B cell (primary cell): ENCODE measurements at regions not wholly inside any gene's neighbourhood (a gene's known extent, or its start where the extent isn't known, plus 50 kb on each side); places are given as distances from the start of the nearest gene placed in this dataset.

Experiments
- ATAC-seq: fragments of 200-7000 bp; cut with Tn5 transposase; one replicate; pipeline ENCODE4 v1.10.0; 2021; ENCODE audit warnings: low read depth, mild to moderate bottlenecking, moderate number of reproducible peaks, moderate library complexity
- CTCF ChIA-PET: fragments of 350-600 bp; sonication (Branson Sonifier 250); formaldehyde crosslinking; loops from one replicate; lab custom pipeline; 2021; ENCODE audit warnings: antibody characterized with exemption, inconsistent platforms; lab: Charles Lee
- POLR2A ChIA-PET: fragments of 350-600 bp; sonication (Branson Sonifier 250); formaldehyde crosslinking; loops from one replicate; lab custom pipeline; 2021; ENCODE audit warnings: antibody characterized with exemption; lab: Charles Lee
- DNase-seq: peaks from one replicate; pipeline ENCODE4 v3.0.0; 2013
- H2AFZ ChIP-seq: 2 replicates; pipeline ENCODE4 v1.6.1; 2012; ENCODE audit warnings: mild to moderate bottlenecking, low read depth, low read length; ENCODE audit not compliant: insufficient read depth, poor library complexity, severe bottlenecking
- H3K27ac ChIP-seq, 2 donors: 1 replicate in 1 of 2; 2 replicates in 1 of 2; pipeline ENCODE4 v1.5.1; 2012 to 2013; ENCODE audit warnings: low read length in 2 of 2, mild to moderate bottlenecking in 2 of 2, moderate library complexity in 1 of 2
- H3K27me3 ChIP-seq, 4 experiments: fragments of 200-600 bp in 1 of 4; sonication (generic) in 1 of 4; replicated peaks in 1 of 4; 1 replicate in 2 of 4; 2 replicates in 2 of 4; pipeline versions ENCODE4 v1.6.1 to v1.7.0; 2013 to 2016; ENCODE audit warnings: low read length in 3 of 4, mild to moderate bottlenecking in 2 of 4, mixed read lengths in 1 of 4, moderate library complexity in 1 of 4; ENCODE audit not compliant: insufficient read depth in 4 of 4, control insufficient read depth in 3 of 4; ENCODE audit errors: control extremely low read depth in 1 of 4
- H3K36me3 ChIP-seq, 2 experiments: replicated peaks in 1 of 2; 1 replicate in 1 of 2; 2 replicates in 1 of 2; pipeline versions ENCODE4 v1.6.1 to v1.7.1; 2013; ENCODE audit warnings: low read length in 1 of 2; ENCODE audit not compliant: insufficient read depth in 2 of 2, control insufficient read depth in 1 of 2; ENCODE audit errors: control extremely low read depth in 1 of 2, extremely low read depth in 1 of 2
- H3K4me1 ChIP-seq, 2 donors: fragments of 200-600 bp in 1 of 2; sonication (generic) in 1 of 2; 1 replicate in 1 of 2; 2 replicates in 1 of 2; pipeline versions ENCODE4 v1.5.1 to v1.6.1; 2013 to 2017; ENCODE audit warnings: low read length in 2 of 2; ENCODE audit not compliant: control insufficient read depth in 2 of 2, insufficient read depth in 2 of 2
- H3K4me2 ChIP-seq: replicated peaks from 2 replicates; pipeline ENCODE3; 2012; ENCODE audit warnings: mild to moderate bottlenecking, low read depth, low read length; ENCODE audit not compliant: poor library complexity, severe bottlenecking
- H3K4me3 ChIP-seq, 5 experiments: fragments of 200-600 bp in 1 of 5; sonication (generic) in 1 of 5; 1 replicate in 3 of 5; 2 replicates in 2 of 5; pipeline versions ENCODE4 v1.5.1 to v1.7.0; 2011 to 2016; ENCODE audit warnings: low read length in 4 of 5, mild to moderate bottlenecking in 4 of 5, low read depth in 2 of 5, control low read depth in 1 of 5, moderate library complexity in 1 of 5; ENCODE audit not compliant: insufficient read depth in 1 of 5; ENCODE audit errors: control extremely low read depth in 1 of 5, extremely low read depth in 1 of 5
- H3K79me2 ChIP-seq: fragments of 200-600 bp; sonication (generic); one replicate; pipeline ENCODE4 v1.6.0; 2016; ENCODE audit warnings: low read length; ENCODE audit not compliant: control insufficient read depth, insufficient read depth
- H3K9ac ChIP-seq: fragments of 200-600 bp; sonication (generic); 2 replicates; pipeline ENCODE4 v1.6.1; 2017; ENCODE audit warnings: mild to moderate bottlenecking, low read length, moderate library complexity
- H3K9me3 ChIP-seq, 3 donors: one replicate each; pipeline versions ENCODE4 v1.6.1 to v1.7.1; 2013; ENCODE audit warnings: low read length in 2 of 3; ENCODE audit not compliant: control insufficient read depth in 2 of 3, insufficient read depth in 1 of 3; ENCODE audit errors: control extremely low read depth in 1 of 3
- H4K20me1 ChIP-seq: 2 replicates; pipeline ENCODE4 v1.6.0; 2012; ENCODE audit warnings: mild to moderate bottlenecking, low read length; ENCODE audit not compliant: insufficient read depth, control insufficient read depth, poor library complexity, severe bottlenecking
- H3K27ac Mint-ChIP-seq: one replicate; pipeline ENCODE4 v1.8.0; 2021; ENCODE audit warnings: mixed read lengths
- H3K27me3 Mint-ChIP-seq: one replicate; pipeline ENCODE4 v1.8.0; 2021; ENCODE audit warnings: mixed read lengths
- H3K4me1 Mint-ChIP-seq: one replicate; pipeline ENCODE4 v1.8.0; 2021; ENCODE audit warnings: mixed read lengths
- H3K4me3 Mint-ChIP-seq: one replicate; pipeline ENCODE4 v1.8.0; 2021; ENCODE audit warnings: mixed read lengths
- H3K9me3 Mint-ChIP-seq: one replicate; pipeline ENCODE4 v1.8.0; 2022; ENCODE audit warnings: mixed read lengths; ENCODE audit not compliant: insufficient read depth
- CTCF ChIP-seq: fragments of 200-600 bp; IDR thresholded peaks from one replicate; pipeline ENCODE4 v1.8.0; 2022; ENCODE audit warnings: antibody characterized with exemption, mild to moderate bottlenecking
- EZH2 ChIP-seq: IDR thresholded peaks from 2 replicates; pipeline ENCODE4 v1.6.1; 2012; ENCODE audit warnings: borderline replicate concordance, low read depth, mild to moderate bottlenecking, moderate library complexity, low read length; ENCODE audit not compliant: insufficient read depth, poor library complexity, severe bottlenecking
- WGBS: methylation state at CpG from one replicate; pipeline ENCODE4 v1.1.5; 2013; ENCODE audit warnings: missing lambda C conversion rate; ENCODE audit not compliant: insufficient coverage; 5-methylcytosine and 5-hydroxymethylcytosine counted together
- intact Hi-C: fragments of 100-400 bp; cut with micrococcal nuclease; formaldehyde crosslinking; loops from one replicate; pipeline ENCODE4 v1.10.0; 2022

- Mint-ChIP-seq H3K4me1 (no peaks in the 10 kb centered on the region), H3K27me3 (peaks cover 4% of the 10 kb centered on the region), H3K4me3 (no peak overlapping the region), H3K9me3 (no peaks in the 10 kb centered on the region), H3K27ac (no peak overlapping the region)
- DNase-seq, result peak; percentile 10
- Histone ChIP-seq H3K36me3 (no peaks in the 10 kb centered on the region), H3K4me2 (no peak overlapping the region), H3K9ac (no peak overlapping the region), H2AFZ (no peak overlapping the region), H3K79me2 (no peaks in the 10 kb centered on the region), H3K4me1 (no peaks in the 10 kb centered on the region), H3K9me3 (peaks cover 0 to 8% (median 0%) of the 10 kb centered on the region in 3 donors), H3K27ac (no peak overlapping the region), H3K27me3 (peaks cover 0 to 4% (median 0%) of the 10 kb centered on the region in 4 experiments), H3K4me3 (no peak overlapping the region), H4K20me1 (no peaks in the 10 kb centered on the region)
- intact Hi-C loops, result no loop called here
- ChIA-PET CTCF (no interaction called here), POLR2A (no interaction called here)
- ATAC-seq, result no peak
- TF ChIP-seq EZH2, result no peak
- peak; percentile 14 for TF ChIP-seq CTCF
- 72% methylated on average over 13 of the region's 16 CpGs for WGBS
Observed at GRCh38 chr14:101235335-101236103, 325.8 kb upstream of the DIO3 start.

GRCh38 chr14:101236496-101237251, 324.6 kb upstream of the DIO3 start:
- H3K4me3 Mint-ChIP-seq, result no peak overlapping the region
- peaks cover 4% of the 10 kb centered on the region for H3K27me3 Mint-ChIP-seq
- no peak for ATAC-seq
- Histone ChIP-seq H3K27me3 (peaks cover 0 to 5% (median 0%) of the 10 kb centered on the region in 4 experiments), H3K4me3 (no peak overlapping the region), H3K9me3 (peaks cover 0 to 9% (median 3%) of the 10 kb centered on the region in 3 donors), H4K20me1 (no peaks in the 10 kb centered on the region), H2AFZ (no peak overlapping the region), H3K36me3 (no peaks in the 10 kb centered on the region), H3K79me2 (no peaks in the 10 kb centered on the region), H3K4me1 (no peaks in the 10 kb centered on the region), H3K27ac (no peak overlapping the region), H3K9ac (no peak overlapping the region), H3K4me2 (no peak overlapping the region)
- peaks cover 3% of the 10 kb centered on the region for H3K9me3 Mint-ChIP-seq
- ChIA-PET CTCF (no interaction called here), POLR2A (no interaction called here)
- H3K4me1 Mint-ChIP-seq, result no peaks in the 10 kb centered on the region
- 89% methylated on average over 15 of the region's 15 CpGs for WGBS
- intact Hi-C loops, result no loop called here
- no peak for DNase-seq
- no peak for TF ChIP-seq EZH2
- no peak for TF ChIP-seq CTCF
- no peak overlapping the region for H3K27ac Mint-ChIP-seq
